Gastroesophageal sphincter (tissue), 3 donors: ENCODE measurements at regions not wholly inside any gene's neighbourhood (a gene's known extent, or its start where the extent isn't known, plus 50 kb on each side); places are given as distances from the start of the nearest gene placed in this dataset.

Source experiments
- POLR2AphosphoS5 ChIP-seq: sonication (generic); formaldehyde crosslinking; IDR thresholded peaks from one replicate; pipeline ENCODE4 v1.6.1; 2017; ENCODE audit warnings: antibody characterized with exemption
- TF ChIP-seq, protein P1 (sequence below), 4 experiments: fragments of 200-600 bp in 2 of 4; fragments of 450-650 bp in 2 of 4; sonication (generic) in 1 of 4; IDR thresholded peaks; one replicate each; pipeline ENCODE4 v1.5.1; 2017 to 2019; ENCODE audit warnings: antibody characterized with exemption in 4 of 4, mild to moderate bottlenecking in 2 of 4, moderate library complexity in 2 of 4

DNA sequence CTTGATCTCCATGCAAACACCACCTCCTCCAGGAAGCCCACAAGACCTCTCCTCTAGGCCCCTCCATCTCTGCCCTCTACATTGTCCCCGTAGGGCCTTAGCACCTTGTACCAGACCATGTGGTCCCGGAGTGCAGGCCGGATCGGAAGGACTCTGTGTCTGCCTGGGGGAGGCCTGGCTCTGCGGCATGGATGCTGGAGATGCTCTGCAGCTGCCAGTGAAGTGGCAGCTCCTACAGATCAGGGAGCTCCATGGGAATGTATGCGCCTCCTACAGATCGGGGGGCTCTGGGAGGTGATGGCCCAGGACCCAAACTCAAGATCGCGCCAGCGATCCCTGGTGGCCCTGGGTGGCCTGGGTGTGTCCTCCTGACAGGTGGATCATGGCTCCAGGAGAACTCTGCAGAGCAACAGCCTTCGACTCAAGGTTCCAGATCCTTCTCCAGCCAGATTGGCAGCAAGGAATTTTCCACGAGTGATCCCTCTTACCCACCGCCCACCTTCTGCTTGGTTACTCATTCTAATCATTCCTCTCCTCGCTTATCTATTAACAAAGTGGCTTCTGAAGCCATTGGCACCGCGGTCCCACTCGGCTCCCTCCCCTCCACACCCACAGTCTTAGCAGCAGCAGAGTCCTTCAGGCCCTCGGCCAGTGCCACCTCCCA lies 67.3 kb downstream of the ADRA2C start:
- TF ChIP-seq POLR2AphosphoS5: no peak
- TF ChIP-seq, protein P1, sequence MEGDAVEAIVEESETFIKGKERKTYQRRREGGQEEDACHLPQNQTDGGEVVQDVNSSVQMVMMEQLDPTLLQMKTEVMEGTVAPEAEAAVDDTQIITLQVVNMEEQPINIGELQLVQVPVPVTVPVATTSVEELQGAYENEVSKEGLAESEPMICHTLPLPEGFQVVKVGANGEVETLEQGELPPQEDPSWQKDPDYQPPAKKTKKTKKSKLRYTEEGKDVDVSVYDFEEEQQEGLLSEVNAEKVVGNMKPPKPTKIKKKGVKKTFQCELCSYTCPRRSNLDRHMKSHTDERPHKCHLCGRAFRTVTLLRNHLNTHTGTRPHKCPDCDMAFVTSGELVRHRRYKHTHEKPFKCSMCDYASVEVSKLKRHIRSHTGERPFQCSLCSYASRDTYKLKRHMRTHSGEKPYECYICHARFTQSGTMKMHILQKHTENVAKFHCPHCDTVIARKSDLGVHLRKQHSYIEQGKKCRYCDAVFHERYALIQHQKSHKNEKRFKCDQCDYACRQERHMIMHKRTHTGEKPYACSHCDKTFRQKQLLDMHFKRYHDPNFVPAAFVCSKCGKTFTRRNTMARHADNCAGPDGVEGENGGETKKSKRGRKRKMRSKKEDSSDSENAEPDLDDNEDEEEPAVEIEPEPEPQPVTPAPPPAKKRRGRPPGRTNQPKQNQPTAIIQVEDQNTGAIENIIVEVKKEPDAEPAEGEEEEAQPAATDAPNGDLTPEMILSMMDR (IDR thresholded peaks at IDR 0.05): no peak
